ENCODE measurements at regions not wholly inside any gene's neighbourhood (a gene's known extent, or its start where the extent isn't known, plus 50 kb on each side); places are given as distances from the start of the nearest gene placed in this dataset.
"Not testable (repeated sequence)": the region's sequence is repeated elsewhere in the genome, so short reads cannot be mapped to it uniquely, and the experiment has no call there.

GRCh38 chr16:16624367-16624766, 245.4 kb downstream of the NPIPA7 start:
- DNase-seq: not testable (repeated sequence)

GRCh38 chr16:16625140-16625539, 246.2 kb downstream of the NPIPA7 start:
- not testable (repeated sequence) for DNase-seq

GRCh38 chr16:16627865-16628264, 248.9 kb downstream of the NPIPA7 start:
- not testable (repeated sequence) for DNase-seq

GRCh38 chr16:16638231-16638630, 259.3 kb downstream of the NPIPA7 start:
- not testable (repeated sequence) for DNase-seq

GRCh38 chr16:16638714-16639113, 259.8 kb downstream of the NPIPA7 start:
- not testable (repeated sequence) for DNase-seq

- DNase-seq: not testable (repeated sequence)
Measured at GRCh38 chr16:16643828-16644227, 264.9 kb downstream of the NPIPA7 start.

- DNase-seq: not testable (repeated sequence)
Measured at GRCh38 chr16:16648002-16648401, 269.1 kb downstream of the NPIPA7 start.

GRCh38 chr16:16672180-16672812, 293.4 kb downstream of the NPIPA7 start:
- DNase-seq: not testable (repeated sequence)

GRCh38 chr16:16674820-16675219, 295.9 kb downstream of the NPIPA7 start:
- not testable (repeated sequence) for DNase-seq

GRCh38 chr16:16721849-16722248, 342.9 kb downstream of the NPIPA7 start:
- DNase-seq: not testable (repeated sequence)

GRCh38 chr16:16722666-16723065, 343.7 kb downstream of the NPIPA7 start:
- not testable (repeated sequence) for DNase-seq

- DNase-seq: not testable (repeated sequence)
Measured at GRCh38 chr16:16723819-16724519, 345.0 kb downstream of the NPIPA7 start.

GRCh38 chr16:16727048-16727447, 348.1 kb downstream of the NPIPA7 start:
- not testable (repeated sequence) for DNase-seq

GRCh38 chr16:16742573-16742972, 363.6 kb downstream of the NPIPA7 start:
- DNase-seq: not testable (repeated sequence)

- not testable (repeated sequence) for DNase-seq
Measured at GRCh38 chr16:16754992-16755667, 376.2 kb downstream of the NPIPA7 start.

GRCh38 chr16:16763449-16763848, 384.5 kb downstream of the NPIPA7 start:
- no peak for DNase-seq

GRCh38 chr16:16770717-16771116, 391.8 kb downstream of the NPIPA7 start:
- DNase-seq: not testable (repeated sequence)

- DNase-seq: no peak
Measured at GRCh38 chr16:16774389-16774788, 395.4 kb downstream of the NPIPA7 start.

- DNase-seq: no peak
Measured at GRCh38 chr16:16778332-16778731, 399.4 kb downstream of the NPIPA7 start.

GRCh38 chr16:16780588-16780987, 401.6 kb downstream of the NPIPA7 start:
- no peak for DNase-seq

GRCh38 chr16:16782153-16782552, 403.2 kb downstream of the NPIPA7 start:
- no peak for DNase-seq

GRCh38 chr16:16788004-16788403, 409.1 kb downstream of the NPIPA7 start:
- DNase-seq: no peak

- DNase-seq: no peak
Measured at GRCh38 chr16:16790597-16790996, 411.7 kb downstream of the NPIPA7 start.

GRCh38 chr16:16791051-16791450, 412.1 kb downstream of the NPIPA7 start:
- no peak for DNase-seq
